GM20000 (cell line): ENCODE measurements at regions not wholly inside any gene's neighbourhood (a gene's known extent, or its start where the extent isn't known, plus 50 kb on each side); places are given as distances from the start of the nearest gene placed in this dataset.

Experiments used
- DNase-seq: peaks from one replicate; pipeline ENCODE4 v3.0.0; 2012; ENCODE audit warnings: low spot score
- TF ChIP-seq, protein P1 (sequence below): IDR thresholded peaks from 2 replicates; pipeline ENCODE4 v1.5.1; 2012; ENCODE audit warnings: mild to moderate bottlenecking, control low read depth; ENCODE audit errors: extremely low read depth, missing control alignments

DNA sequence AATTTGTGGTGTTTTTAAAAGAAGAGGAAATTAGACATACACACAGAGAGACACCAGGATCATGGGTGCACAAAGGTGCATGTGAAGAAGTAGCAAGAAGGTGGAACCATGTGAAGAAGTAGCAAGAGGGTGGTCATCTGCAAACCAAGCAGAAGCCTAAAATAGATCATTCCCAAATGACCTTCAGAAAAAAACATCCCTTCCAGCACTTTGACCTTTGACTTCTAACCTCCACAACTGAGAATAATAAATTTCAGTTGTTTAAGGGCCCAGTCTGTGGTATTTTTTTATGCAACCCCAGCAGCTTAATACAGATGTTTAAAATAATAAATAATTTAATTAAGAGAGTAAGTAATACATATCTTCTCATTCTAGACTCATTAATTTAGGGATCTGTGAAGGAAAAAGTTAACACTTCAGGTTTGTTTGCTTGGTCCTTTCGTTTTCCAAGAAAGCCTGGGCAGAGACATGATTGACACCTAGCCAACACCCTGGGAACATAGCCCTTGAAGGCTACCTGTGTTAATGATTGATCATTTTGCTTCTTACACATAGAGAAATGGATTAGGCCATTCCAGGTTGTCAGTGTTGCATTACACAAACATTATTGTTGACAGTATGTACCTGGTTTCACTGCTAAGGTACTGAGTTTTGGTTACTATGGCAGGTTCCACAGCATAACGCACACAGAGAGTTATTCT is 1331.2 kb upstream of the GBE1 start:
- TF ChIP-seq, protein P1, sequence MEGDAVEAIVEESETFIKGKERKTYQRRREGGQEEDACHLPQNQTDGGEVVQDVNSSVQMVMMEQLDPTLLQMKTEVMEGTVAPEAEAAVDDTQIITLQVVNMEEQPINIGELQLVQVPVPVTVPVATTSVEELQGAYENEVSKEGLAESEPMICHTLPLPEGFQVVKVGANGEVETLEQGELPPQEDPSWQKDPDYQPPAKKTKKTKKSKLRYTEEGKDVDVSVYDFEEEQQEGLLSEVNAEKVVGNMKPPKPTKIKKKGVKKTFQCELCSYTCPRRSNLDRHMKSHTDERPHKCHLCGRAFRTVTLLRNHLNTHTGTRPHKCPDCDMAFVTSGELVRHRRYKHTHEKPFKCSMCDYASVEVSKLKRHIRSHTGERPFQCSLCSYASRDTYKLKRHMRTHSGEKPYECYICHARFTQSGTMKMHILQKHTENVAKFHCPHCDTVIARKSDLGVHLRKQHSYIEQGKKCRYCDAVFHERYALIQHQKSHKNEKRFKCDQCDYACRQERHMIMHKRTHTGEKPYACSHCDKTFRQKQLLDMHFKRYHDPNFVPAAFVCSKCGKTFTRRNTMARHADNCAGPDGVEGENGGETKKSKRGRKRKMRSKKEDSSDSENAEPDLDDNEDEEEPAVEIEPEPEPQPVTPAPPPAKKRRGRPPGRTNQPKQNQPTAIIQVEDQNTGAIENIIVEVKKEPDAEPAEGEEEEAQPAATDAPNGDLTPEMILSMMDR = no peak
- DNase-seq = no peak

GRCh38 chr3:83076041-83076440 is 1314.6 kb upstream of the GBE1 start:
- TF ChIP-seq, protein P1 = no peak
- DNase-seq = no peak

DNA sequence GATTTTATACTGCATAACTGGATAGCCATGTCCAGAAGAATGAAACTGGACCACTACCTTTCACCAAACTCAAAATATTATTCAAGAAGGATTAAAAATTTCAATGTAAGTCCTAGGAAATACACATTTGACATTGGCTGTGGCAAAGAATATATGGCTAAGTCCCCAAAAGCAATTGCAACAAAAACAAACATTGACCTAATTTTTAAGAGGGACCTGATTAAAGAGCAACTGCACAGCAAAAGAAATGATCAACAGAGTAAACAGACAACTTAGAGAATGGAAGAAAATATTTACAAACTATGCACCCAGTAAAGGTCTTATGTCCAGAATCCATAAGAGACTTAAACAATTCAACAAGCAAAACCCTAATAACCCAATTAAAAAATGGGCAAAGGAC is 1313.0 kb upstream of the GBE1 start:
- DNase-seq = no peak
- TF ChIP-seq, protein P1 = no peak

- TF ChIP-seq, protein P1 = no peak
- DNase-seq = no peak
Observed at GRCh38 chr3:83065851-83066460, 1304.5 kb upstream of the GBE1 start.

- TF ChIP-seq, protein P1 = no peak
- no peak for DNase-seq
Observed at GRCh38 chr3:83063446-83063845, 1302.0 kb upstream of the GBE1 start.

- TF ChIP-seq, protein P1 = no peak
- no peak for DNase-seq
Observed at GRCh38 chr3:83048556-83048955, 1287.1 kb upstream of the GBE1 start.

- TF ChIP-seq, protein P1 = no peak
- DNase-seq = no peak
Observed at GRCh38 chr3:83039422-83039821, 1278.0 kb upstream of the GBE1 start.
